Esophagus muscularis mucosa (tissue), 3 donors: ENCODE measurements at regions not wholly inside any gene's neighbourhood (a gene's known extent, or its start where the extent isn't known, plus 50 kb on each side); places are given as distances from the start of the nearest gene placed in this dataset.

Source experiments
- POLR2A ChIP-seq: fragments of 450-650 bp; IDR thresholded peaks from one replicate; pipeline ENCODE4 v1.6.1; 2017; ENCODE audit warnings: antibody characterized with exemption, moderate library complexity, mild to moderate bottlenecking, low read depth
- TF ChIP-seq, protein P1 (sequence below), 3 experiments: fragments of 200-600 bp in 2 of 3; fragments of 450-650 bp in 1 of 3; sonication (generic) in 2 of 3; IDR thresholded peaks; one replicate each; pipeline ENCODE4 v1.5.1; 2017 to 2019; ENCODE audit warnings: antibody characterized with exemption in 3 of 3, mild to moderate bottlenecking in 2 of 3, moderate library complexity in 1 of 3

GRCh38 chr21:17989780-17990179, 170.6 kb upstream of the C21orf91 start:
- TF ChIP-seq, protein P1, sequence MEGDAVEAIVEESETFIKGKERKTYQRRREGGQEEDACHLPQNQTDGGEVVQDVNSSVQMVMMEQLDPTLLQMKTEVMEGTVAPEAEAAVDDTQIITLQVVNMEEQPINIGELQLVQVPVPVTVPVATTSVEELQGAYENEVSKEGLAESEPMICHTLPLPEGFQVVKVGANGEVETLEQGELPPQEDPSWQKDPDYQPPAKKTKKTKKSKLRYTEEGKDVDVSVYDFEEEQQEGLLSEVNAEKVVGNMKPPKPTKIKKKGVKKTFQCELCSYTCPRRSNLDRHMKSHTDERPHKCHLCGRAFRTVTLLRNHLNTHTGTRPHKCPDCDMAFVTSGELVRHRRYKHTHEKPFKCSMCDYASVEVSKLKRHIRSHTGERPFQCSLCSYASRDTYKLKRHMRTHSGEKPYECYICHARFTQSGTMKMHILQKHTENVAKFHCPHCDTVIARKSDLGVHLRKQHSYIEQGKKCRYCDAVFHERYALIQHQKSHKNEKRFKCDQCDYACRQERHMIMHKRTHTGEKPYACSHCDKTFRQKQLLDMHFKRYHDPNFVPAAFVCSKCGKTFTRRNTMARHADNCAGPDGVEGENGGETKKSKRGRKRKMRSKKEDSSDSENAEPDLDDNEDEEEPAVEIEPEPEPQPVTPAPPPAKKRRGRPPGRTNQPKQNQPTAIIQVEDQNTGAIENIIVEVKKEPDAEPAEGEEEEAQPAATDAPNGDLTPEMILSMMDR (IDR thresholded peaks at IDR 0.05), result no peak
- TF ChIP-seq POLR2A, result no peak
